Right cardiac atrium (tissue), 5 donors: ENCODE measurements at regions not wholly inside any gene's neighbourhood (a gene's known extent, or its start where the extent isn't known, plus 50 kb on each side); places are given as distances from the start of the nearest gene placed in this dataset.

Experiments used
- ATAC-seq, 2 donors: fragments of 200-7000 bp; cut with Tn5 transposase; one replicate each; pipeline versions ENCODE4 v1.8.0 to v1.9.1; 2020; ENCODE audit warnings: moderate library complexity in 2 of 2, mild to moderate bottlenecking in 1 of 2
- DNase-seq, 3 donors: peaks; one replicate each; pipeline ENCODE4 v3.0.0-alpha.2; 2020
- H3K27ac ChIP-seq: one replicate; pipeline ENCODE4 v1.5.1; 2013; ENCODE audit warnings: mild to moderate bottlenecking, low read length, control low read depth, moderate library complexity
- H3K27me3 ChIP-seq: one replicate; pipeline ENCODE4 v1.6.1; 2013; ENCODE audit not compliant: control insufficient read depth, insufficient read depth
- H3K4me1 ChIP-seq: one replicate; pipeline ENCODE4 v1.6.1; 2013; ENCODE audit warnings: low read length; ENCODE audit not compliant: control insufficient read depth, insufficient read depth
- H3K4me3 ChIP-seq: one replicate; pipeline ENCODE4 v1.5.1; 2013; ENCODE audit warnings: low read length, control low read depth
- H3K9me3 ChIP-seq: one replicate; pipeline ENCODE4 v1.6.1; 2013; ENCODE audit warnings: low read length; ENCODE audit not compliant: control insufficient read depth
- WGBS: extraction: QIAGEN DNeasy Blood & Tissue Kit; methylation state at CpG from one replicate; pipeline ENCODE4 v1.1.7; 2013; 5-methylcytosine and 5-hydroxymethylcytosine counted together
- intact Hi-C, 4 donors: fragments of 100-400 bp; cut with DNase I; formaldehyde crosslinking; loops; one replicate each; pipeline versions ENCODE4 v1.11.0 to v1.14.0; 2022 to 2023
- donor health status: healthy with polysubstance abuse.
- donor health status: DM: no; HTN: yes; CAD: no.
- donor health status: DM: no; HTN: no; CAD: no.
- donor health status: DM: no; HTN: yes; CAD: no; lungs with severe emphysema.
- donor health status: DM: yes; HTN: yes; CAD: no.

- WGBS = 59% methylated on average over 4 of the region's 4 CpGs
- H3K4me1 ChIP-seq = no peaks in the 10 kb centered on the region
- no peaks in the 10 kb centered on the region for H3K27me3 ChIP-seq
- H3K4me3 ChIP-seq = no peak overlapping the region
- ATAC-seq (no peak), DNase-seq (no peak)
- no peaks in the 10 kb centered on the region for H3K9me3 ChIP-seq
- no peak overlapping the region for H3K27ac ChIP-seq
- intact Hi-C loops = no loop called here
Measured at GRCh38 chr2:22887426-22887825, 497.6 kb upstream of the KLHL29 start.

DNA sequence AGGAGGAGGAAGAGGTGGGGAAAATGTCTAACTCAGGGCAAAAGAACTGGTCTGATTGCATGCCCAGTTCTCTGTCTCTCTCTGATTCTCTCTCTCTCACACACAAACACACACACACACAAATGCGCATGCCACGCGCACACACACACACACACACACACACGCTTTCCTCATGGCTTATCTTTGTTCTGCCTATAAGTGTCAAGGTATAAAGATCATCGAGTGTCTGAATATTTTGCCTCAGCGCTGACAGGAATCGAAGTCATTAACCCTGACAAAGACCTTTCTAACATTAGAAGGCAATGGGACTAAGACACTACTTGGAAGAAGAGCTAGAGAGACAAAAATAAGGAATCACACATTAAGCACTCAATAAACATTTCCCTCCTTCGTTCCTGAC, 497.1 kb upstream of the KLHL29 start:
- H3K4me3 ChIP-seq = no peak overlapping the region
- ATAC-seq = no peak
- no peaks in the 10 kb centered on the region for H3K27me3 ChIP-seq
- no peak overlapping the region for H3K27ac ChIP-seq
- no peaks in the 10 kb centered on the region for H3K9me3 ChIP-seq
- H3K4me1 ChIP-seq = no peaks in the 10 kb centered on the region
- 59% methylated on average over 8 of the region's 8 CpGs for WGBS
- DNase-seq = no peak
- intact Hi-C loops = no loop called here

DNA sequence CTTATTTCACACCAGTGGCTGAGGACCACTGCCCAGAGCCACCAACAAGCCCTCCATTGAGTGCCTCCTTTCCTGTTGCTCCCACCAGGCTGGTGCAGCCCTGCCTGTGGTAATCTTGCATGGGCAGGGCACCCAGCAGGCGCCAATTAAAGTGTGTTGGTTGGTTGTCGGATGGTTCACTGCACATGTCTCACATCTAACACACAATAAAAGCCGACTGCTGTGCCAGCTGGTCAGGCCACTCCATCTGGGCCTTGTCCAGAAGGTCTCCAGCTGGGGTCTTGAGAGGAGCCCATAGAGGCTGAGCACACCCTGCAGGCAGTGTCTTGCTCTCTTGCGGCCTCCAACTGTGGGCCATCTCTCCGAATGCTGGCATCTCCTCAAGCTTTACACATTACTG, 494.8 kb upstream of the KLHL29 start:
- Histone ChIP-seq H3K27ac (no peak overlapping the region), H3K4me3 (no peak overlapping the region), H3K27me3 (no peaks in the 10 kb centered on the region), H3K9me3 (no peaks in the 10 kb centered on the region), H3K4me1 (no peaks in the 10 kb centered on the region)
- ATAC-seq = no peak
- DNase-seq = no peak
- WGBS = 91% methylated on average over 5 of the region's 5 CpGs
- intact Hi-C loops = loop anchor here in 1 of 4 donors (10.0 kb wide), 1 partner anchor 185 kb away; no protein-coding TSS in a partner anchor

GRCh38 chr2:22893761-22894517, 491.0 kb upstream of the KLHL29 start:
- intact Hi-C loops = loop anchor here in 1 of 4 donors (10.0 kb wide), 1 partner anchor 181 kb away; no protein-coding TSS in a partner anchor
- DNase-seq = no peak
- WGBS = 81% methylated on average over 13 of the region's 13 CpGs
- Histone ChIP-seq H3K27me3 (no peaks in the 10 kb centered on the region), H3K27ac (no peak overlapping the region), H3K4me3 (no peak overlapping the region), H3K4me1 (no peaks in the 10 kb centered on the region), H3K9me3 (no peaks in the 10 kb centered on the region)
- ATAC-seq = no peak

GRCh38 chr2:22894761-22895160, 490.2 kb upstream of the KLHL29 start:
- Histone ChIP-seq H3K27ac (no peak overlapping the region), H3K27me3 (no peaks in the 10 kb centered on the region), H3K4me1 (no peaks in the 10 kb centered on the region), H3K4me3 (no peak overlapping the region), H3K9me3 (no peaks in the 10 kb centered on the region)
- ATAC-seq = no peak
- intact Hi-C loops = loop anchor here in 1 of 4 donors (10.0 kb wide), 1 partner anchor 180 kb away; no protein-coding TSS in a partner anchor
- no peak for DNase-seq
- 28% methylated on average over 2 of the region's 2 CpGs for WGBS

DNA sequence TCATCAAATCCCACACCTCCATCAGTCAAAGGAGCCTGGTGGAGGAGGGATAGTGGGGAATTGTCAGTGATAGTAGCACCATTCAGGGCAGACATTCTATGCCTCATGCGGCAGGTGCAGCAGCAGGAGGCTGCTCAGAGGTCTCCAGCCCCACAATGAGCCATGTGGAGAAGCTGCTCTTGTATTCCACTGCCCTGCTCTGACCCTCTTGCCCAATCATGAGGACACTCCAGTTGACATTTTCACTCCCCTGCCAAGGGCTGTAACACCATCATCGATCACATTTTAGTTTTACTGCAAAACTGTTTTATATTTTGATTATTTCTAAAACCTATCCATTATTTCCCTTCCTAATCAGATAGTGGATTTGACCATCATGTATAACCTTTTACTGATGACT, 487.6 kb upstream of the KLHL29 start:
- no peaks in the 10 kb centered on the region for H3K9me3 ChIP-seq
- WGBS = 87% methylated on average over 2 of the region's 2 CpGs
- no peak overlapping the region for H3K27ac ChIP-seq
- no peaks in the 10 kb centered on the region for H3K4me1 ChIP-seq
- intact Hi-C loops = loop anchor here in 1 of 4 donors (10.0 kb wide), 1 partner anchor 177 kb away; no protein-coding TSS in a partner anchor
- ATAC-seq = no peak
- no peak overlapping the region for H3K4me3 ChIP-seq
- no peaks in the 10 kb centered on the region for H3K27me3 ChIP-seq
- no peak for DNase-seq

DNA sequence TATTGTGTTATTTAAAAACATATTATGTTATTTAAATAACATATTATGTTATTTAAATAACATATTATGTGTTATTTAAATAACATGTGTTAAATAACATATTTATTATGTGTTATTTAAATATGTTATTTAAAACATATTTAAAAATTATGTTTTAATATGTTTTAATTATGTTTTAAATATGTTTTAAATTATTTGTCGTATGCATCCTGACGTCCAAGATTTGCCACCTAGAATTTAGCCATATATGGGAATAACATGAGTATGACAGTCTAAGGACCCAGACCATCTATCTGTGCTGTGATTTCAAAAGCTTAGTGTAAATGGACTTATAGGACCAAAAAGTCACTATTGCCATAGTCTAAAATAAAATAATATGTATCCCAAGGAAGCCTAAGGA, 484.3 kb upstream of the KLHL29 start:
- Histone ChIP-seq H3K27me3 (no peaks in the 10 kb centered on the region), H3K4me1 (no peaks in the 10 kb centered on the region), H3K9me3 (no peaks in the 10 kb centered on the region), H3K4me3 (no peak overlapping the region), H3K27ac (no peak overlapping the region)
- WGBS = 91% methylated on average over 2 of the region's 2 CpGs
- intact Hi-C loops = no loop called here
- ATAC-seq (no peak), DNase-seq (no peak)

- H3K9me3 ChIP-seq = no peaks in the 10 kb centered on the region
- H3K27me3 ChIP-seq = no peaks in the 10 kb centered on the region
- DNase-seq (no peak), ATAC-seq (no peak)
- intact Hi-C loops = no loop called here
- H3K4me1 ChIP-seq = no peaks in the 10 kb centered on the region
- H3K27ac ChIP-seq = no peak overlapping the region
- WGBS = 74% methylated on average over 9 of the region's 9 CpGs
- no peak overlapping the region for H3K4me3 ChIP-seq
Measured at GRCh38 chr2:22901471-22902179, 483.4 kb upstream of the KLHL29 start.

DNA sequence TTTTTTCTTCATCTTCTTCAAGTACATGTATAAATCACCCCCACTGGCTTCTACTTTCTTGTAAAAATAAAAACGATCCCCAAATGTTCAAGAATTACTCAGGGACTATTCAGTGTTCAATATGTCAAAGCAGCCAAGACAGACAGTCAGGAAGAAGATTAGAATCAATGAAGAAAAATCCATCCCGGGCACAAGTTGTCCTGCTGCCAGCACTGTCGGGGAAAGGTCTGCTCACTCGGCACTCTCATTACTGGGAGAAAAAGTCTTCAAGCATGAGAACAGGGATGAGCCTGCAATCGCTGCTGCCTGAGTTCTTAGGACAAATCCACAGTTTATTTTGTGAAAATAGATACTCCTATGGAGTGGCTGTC, 482.8 kb upstream of the KLHL29 start:
- DNase-seq (no peak), ATAC-seq (no peak)
- Histone ChIP-seq H3K4me3 (no peak overlapping the region), H3K27me3 (no peaks in the 10 kb centered on the region), H3K4me1 (no peaks in the 10 kb centered on the region), H3K9me3 (no peaks in the 10 kb centered on the region), H3K27ac (no peak overlapping the region)
- intact Hi-C loops = no loop called here
- 55% methylated on average over 5 of the region's 5 CpGs for WGBS

GRCh38 chr2:22902662-22903165, 482.3 kb upstream of the KLHL29 start:
- no peak for DNase-seq
- no peak overlapping the region for H3K4me3 ChIP-seq
- intact Hi-C loops = no loop called here

GRCh38 chr2:22903616-22904015, 481.4 kb upstream of the KLHL29 start:
- Histone ChIP-seq H3K27me3 (no peaks in the 10 kb centered on the region), H3K27ac (no peak overlapping the region), H3K4me3 (no peak overlapping the region), H3K9me3 (no peaks in the 10 kb centered on the region), H3K4me1 (no peaks in the 10 kb centered on the region)
- DNase-seq = no peak
- WGBS = 75% methylated on average over 1 of the region's 1 CpG
- intact Hi-C loops = no loop called here
- no peak for ATAC-seq

More at GRCh38 chr2:22902662-22903165, 482.3 kb upstream of the KLHL29 start:
- WGBS = 83% methylated on average over 6 of the region's 6 CpGs
- no peak for ATAC-seq
- Histone ChIP-seq H3K27ac (no peak overlapping the region), H3K27me3 (no peaks in the 10 kb centered on the region), H3K4me1 (no peaks in the 10 kb centered on the region), H3K9me3 (no peaks in the 10 kb centered on the region)
